ENCODE measurements at regions not wholly inside any gene's neighbourhood (a gene's known extent, or its start where the extent isn't known, plus 50 kb on each side); places are given as distances from the start of the nearest gene placed in this dataset.

DNA sequence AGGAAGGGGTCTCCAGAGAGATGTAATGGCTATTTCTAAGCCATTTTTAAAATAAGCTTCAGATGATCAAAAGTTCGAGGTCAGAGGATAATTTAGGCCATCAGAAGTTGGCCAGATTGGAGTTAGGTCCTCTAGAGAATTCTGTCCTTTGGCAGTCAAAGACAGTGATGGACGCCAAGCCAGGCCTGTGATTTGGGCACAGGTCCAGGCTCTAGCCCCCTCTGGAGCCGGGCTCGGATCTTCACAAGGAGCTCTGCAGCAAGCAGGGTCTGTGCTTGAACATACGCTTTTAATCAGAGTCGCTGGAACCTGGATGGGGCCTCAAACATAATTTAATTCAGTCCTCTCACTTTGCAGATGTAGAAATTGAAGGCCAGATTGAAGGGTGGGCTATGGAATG lies 151.4 kb upstream of the BCL6 start:
- TF ChIP-seq, protein P1, sequence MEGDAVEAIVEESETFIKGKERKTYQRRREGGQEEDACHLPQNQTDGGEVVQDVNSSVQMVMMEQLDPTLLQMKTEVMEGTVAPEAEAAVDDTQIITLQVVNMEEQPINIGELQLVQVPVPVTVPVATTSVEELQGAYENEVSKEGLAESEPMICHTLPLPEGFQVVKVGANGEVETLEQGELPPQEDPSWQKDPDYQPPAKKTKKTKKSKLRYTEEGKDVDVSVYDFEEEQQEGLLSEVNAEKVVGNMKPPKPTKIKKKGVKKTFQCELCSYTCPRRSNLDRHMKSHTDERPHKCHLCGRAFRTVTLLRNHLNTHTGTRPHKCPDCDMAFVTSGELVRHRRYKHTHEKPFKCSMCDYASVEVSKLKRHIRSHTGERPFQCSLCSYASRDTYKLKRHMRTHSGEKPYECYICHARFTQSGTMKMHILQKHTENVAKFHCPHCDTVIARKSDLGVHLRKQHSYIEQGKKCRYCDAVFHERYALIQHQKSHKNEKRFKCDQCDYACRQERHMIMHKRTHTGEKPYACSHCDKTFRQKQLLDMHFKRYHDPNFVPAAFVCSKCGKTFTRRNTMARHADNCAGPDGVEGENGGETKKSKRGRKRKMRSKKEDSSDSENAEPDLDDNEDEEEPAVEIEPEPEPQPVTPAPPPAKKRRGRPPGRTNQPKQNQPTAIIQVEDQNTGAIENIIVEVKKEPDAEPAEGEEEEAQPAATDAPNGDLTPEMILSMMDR (IDR thresholded peaks at IDR 0.05; ENCODE audit: extremely low read depth in 1 of 2, insufficient read depth in 1 of 2, low read depth in 1 of 2, low read length in 2 of 2), result no peak
- TF ChIP-seq POLR2A (IDR thresholded peaks at IDR 0.05; ENCODE audit: low read depth, low read length) (no peak), JUN (IDR thresholded peaks at IDR 0.05; ENCODE audit: borderline replicate concordance, insufficient read depth, insufficient read length, low read depth) (no peak), POLR2AphosphoS5 (IDR thresholded peaks at IDR 0.05; ENCODE audit: insufficient read depth, low read depth, low read length) (no peak)
- TF ChIP-seq, protein P2, sequence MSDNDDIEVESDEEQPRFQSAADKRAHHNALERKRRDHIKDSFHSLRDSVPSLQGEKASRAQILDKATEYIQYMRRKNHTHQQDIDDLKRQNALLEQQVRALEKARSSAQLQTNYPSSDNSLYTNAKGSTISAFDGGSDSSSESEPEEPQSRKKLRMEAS (IDR thresholded peaks at IDR 0.05; ENCODE audit: insufficient read depth, insufficient read length), result no peak
